Glomerular endothelial cell (primary cell): ENCODE measurements at regions not wholly inside any gene's neighbourhood (a gene's known extent, or its start where the extent isn't known, plus 50 kb on each side); places are given as distances from the start of the nearest gene placed in this dataset.
"Not testable (repeated sequence)": the region's sequence is repeated elsewhere in the genome, so short reads cannot be mapped to it uniquely, and the experiment has no call there.

ENCODE experiments used
- DNase-seq: peaks from one replicate; pipeline ENCODE4 v3.0.0-alpha.2; 2011; ENCODE audit warnings: low read depth, low spot score; ENCODE audit errors: extremely low read depth

DNA sequence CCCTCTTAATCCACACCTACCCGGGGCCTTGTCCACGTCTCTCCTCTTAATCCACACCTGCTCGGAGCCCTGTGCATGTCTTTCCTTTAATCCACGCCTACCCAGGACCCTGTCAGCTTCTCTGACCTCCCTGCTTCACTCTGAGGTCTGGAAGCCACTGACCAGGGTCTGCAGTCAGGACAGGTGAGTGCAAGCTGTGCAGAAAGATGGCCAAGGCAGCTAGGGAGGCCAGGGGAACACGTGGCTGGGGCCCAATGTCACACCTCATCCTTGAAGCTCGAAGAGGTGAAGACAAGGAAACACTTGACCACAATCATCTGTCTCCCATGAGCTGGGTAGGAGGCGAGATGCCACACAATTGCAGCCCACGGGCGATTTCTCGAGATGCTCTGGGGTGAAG lies 1516.9 kb downstream of the BRD1 start:
- DNase-seq, result no peak

- DNase-seq, result no peak
These were observed 1517.4 kb downstream of the BRD1 start for GRCh38 chr22:48310289-48310688.

GRCh38 chr22:48309836-48310235 lies 1517.8 kb downstream of the BRD1 start:
- DNase-seq, result no peak

DNA sequence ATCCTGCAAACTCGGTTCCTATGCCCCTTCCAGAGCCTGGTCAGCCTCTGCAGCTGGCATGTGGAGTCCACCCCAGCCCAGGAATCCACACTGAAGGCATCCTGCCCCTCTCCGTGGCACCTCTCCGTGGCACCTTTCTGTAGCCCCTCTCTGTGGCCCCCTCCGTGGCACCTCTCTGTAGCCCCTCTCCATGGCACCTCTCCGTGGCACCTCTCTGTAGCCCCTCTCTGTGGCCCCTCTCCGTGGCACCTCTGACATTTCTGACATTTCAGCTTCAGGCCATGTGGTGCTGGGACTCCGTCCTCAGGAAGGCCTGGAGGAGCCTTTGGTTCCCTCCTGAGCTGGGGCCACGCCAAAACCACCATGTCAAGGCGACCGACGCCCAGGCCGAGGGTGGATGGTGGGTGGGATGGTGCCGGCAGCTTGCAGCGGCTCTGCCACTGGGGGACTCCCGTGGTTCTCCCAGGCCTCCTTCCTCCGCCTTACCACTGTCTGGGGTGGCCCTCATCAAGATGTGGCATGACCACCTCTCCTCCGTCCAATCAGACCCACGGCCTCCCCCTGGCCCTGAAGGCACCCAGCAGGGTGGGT lies 1518.5 kb downstream of the BRD1 start:
- no peak for DNase-seq

GRCh38 chr22:48307931-48308330 lies 1519.7 kb downstream of the BRD1 start:
- no peak for DNase-seq

DNA sequence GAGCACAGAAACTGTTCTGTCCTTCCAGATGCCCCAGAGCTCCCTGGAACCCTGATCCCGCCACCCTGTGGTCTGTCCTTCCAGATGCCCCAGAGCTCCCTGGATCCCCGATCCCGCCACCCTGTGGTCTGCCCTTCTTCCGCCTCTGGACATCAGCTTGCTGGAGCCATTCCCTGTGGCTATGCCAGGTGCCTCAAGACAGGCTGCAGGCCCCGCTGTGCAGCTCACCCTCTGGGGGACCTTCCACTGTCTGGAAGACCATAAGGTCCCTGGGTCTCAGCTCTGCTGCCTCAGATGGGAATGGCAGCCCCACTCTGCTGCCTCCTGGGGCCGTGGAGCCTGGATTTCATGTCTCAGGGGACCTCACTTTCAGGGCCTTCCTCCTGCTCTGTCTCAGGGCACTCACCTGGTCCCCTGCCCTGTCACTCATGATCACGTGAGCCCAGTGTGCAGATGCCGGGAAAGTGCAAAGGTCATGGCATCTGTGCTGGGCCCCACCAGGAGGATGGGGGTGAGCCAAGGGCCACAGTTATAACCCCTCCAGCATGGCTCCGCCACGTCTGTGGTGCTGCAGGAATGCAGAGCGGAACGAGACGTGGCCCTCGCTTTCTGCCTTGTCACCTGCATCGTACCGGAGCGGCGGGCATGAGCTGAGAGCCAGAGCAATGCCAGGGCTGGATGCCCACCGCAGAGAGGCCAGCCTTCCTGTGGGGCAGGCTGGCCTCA lies 1520.7 kb downstream of the BRD1 start:
- no peak for DNase-seq

DNA sequence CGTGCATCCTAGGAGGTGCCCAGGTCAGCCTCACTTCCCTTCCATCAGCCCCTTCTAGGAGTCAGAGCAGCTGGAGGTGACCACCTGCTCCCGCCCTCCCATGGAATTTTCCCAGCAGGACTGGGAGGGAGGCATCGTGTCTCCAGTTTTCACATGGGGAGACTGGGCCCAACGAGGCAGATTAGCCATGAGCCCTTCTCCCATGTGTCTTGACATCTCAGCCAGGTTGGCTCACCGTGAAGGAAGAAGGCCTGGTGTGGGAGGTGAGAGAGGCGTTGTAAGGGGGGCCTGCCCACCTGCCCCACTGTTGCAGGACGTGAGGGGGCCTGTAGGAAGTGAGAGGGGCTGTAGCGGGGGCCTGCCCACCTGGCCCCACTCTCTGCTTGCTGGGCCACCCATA lies 1521.4 kb downstream of the BRD1 start:
- no peak for DNase-seq

DNA sequence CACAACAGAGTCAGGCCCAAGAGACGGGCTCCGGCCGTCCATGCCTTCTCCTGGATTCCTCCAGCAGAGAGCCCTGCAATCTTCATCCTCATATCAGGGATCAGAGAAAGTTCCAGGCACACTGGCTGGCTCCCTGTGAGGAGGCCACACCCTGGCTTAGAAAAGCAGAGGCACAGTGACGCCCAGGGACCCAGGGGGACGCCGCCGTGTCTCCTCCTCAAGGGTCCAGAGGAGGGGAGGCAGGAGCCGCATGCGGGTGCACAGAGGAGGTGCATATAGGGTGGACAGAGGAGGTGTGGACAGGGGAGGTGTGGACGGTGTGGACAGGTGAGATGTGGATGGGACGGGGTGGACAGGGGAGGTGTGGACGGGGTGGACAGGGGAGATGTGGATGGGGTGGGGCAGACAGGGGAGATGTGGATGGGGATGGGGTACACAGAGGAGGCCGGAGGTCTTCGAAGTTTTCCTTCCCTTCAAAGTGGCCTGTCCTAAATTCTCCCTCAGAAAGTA lies 1521.9 kb downstream of the BRD1 start:
- no peak for DNase-seq

DNA sequence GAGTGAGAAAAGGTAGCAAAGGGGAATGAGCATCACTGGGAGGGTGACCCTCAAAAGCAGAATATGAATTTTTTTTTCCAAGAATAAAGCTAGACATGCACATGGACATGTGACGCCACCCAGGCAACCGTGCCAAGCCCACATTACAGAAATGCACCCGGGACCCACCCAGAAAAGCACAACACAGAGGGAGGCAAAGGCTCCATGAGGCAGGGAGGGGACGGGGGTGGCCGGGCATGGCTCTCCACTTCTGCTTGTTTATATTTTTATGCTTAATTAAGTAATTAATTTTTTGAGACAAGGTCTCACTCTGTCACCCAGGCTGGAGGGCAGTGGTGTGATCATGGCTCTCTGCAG lies 1524.3 kb downstream of the BRD1 start:
- no peak for DNase-seq

DNA sequence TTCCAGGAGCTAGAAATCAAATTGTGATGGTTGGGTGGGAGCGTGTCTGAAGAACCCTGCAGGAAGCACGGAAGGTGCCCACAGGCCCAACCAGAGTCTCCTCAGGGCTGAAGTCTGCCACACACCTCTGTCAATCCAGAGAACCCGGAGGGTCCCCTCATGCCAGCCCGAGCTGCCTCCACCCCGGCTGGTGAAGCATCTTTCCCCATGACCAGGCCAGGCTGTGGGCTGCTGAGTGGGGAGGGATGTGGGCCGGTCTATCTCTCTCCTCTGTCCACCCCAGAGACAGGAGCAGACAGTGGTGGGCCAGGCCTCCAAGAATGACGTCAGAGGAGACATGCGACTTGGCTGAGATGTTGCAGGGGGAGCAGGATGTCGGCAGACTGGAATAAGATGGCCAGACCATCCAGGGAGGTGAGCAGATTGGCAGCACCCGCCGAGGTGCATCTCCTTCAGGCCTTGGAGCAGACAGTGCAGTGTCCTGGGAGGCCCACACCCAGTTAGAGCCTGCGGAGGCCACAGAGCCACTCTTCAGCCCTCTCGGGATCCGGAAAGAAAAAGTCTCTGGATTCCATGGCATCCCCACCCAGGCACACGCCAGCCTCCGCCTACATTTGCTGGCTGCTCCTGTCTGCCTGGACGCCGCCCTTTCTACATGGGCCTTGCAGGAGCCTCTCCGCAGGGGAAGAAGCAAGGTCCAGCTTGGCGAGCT lies 1524.9 kb downstream of the BRD1 start:
- DNase-seq, result no peak

DNA sequence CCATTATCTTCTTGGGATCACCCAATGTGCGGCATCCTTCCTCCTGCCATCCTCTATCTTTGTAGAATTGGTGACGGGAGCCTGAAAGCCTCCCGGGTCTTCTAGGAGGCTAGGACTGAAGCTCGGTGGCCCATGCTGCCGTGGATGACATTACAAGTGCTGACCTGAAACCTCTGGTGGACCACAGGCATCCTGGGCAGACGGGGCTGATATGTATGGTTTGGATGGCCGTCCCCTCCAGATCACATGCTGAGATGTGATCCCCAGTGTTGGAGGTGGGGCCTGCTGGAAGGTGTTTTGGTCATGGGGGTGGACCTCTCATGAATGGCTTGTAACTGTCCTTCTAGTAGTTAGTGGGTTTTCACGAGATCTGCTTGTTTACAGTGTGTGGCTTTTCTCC lies 1525.8 kb downstream of the BRD1 start:
- no peak for DNase-seq

DNA sequence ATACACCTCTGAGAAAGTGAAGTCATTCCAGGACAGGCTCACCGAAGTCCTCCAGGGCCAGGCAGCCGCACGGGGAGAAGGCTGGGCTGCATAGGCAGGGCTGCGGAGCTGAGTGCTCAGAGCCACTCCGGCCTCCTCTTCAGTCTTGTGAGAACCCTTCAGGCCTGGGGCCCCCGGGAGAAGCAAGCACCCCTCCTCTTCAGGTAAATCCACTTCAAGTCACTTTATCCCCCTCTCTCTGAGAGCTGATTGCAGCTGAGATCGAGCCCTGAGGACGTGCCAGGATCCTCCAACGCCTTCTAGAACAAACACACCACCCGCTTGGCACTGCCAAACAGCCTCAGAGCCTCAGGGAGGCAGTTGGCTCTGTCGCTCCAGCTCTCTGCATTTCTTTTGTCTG lies 1526.3 kb downstream of the BRD1 start:
- DNase-seq, result no peak

- DNase-seq, result no peak
These were observed 1526.8 kb downstream of the BRD1 start for GRCh38 chr22:48300877-48301276.

DNA sequence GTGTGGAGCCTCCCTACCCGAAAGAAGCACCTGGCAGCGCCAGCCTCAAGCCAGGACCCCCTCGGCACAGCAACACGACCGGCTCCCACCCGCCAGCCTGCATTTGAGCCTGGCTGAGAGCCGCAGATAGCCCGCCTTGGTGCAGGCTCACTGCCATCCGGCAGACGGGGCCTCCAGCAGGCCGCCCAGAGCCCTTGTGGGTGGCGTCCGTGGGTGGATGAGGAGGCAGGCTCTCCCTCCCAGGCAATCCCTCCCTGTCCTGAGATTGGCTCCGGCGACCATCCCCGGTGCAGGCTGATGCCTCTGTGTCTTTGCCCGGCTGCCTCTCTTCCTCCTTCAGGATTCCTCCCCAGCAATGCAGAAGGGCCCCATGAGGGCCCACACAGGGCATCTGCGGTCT lies 1527.9 kb downstream of the BRD1 start:
- no peak for DNase-seq

DNA sequence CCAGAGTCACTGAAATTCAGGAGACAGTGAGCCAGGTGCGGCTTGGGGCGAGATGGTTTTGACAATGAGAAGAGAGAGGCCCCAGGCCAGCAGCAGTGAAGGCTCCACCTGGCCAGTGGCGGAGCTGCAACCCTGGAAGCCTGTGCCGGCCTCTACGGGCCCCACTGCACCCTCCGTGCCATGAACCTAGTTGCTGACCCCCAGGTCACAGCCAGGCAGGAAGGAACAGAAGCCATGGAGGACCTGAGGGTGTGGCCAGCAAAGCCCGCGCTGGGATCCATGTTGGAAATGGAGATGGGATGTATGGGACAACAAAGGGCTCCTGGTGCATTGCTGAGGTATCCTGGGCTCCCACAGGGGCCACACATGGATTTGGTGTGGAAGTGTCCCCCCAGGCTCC lies 1528.5 kb downstream of the BRD1 start:
- no peak for DNase-seq

DNA sequence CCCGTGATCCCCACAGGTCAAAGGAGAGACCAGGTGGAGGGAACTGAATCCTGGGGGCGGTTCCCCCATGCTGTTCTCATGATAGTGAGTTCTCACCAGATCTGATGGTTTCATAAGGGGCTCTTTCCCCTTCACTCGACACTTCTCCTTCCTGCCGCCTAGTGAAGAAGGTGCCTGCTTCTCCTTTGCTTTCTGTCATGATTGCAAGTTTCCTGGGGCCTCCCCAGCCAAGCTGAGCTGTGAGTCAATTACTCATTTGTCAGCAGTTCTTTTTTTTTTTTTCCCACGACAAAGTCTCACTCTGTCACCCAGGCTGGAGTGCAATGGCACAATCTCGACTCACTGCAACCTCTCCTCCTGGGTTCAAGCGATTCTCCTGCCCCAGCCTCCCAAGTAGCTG lies 1530.4 kb downstream of the BRD1 start:
- DNase-seq, result no peak

DNA sequence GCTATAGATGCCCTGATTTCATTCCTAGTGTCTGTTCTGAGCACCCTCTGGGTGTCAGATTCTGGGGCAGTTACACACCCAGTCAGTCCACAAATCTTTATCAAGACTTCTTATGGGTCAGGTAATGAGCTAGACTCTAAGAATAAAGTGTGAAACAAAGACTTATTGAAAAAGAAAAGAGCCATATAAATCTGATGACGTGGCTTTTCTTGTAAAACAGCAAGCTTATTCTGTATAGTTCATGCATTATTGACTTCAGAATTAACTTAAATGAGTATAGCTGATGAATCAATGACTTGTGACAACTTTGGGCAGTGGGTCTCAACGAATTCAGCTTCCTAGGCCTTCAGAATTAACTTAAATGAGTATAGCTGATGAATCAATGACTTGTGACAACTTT lies 1527.5 kb downstream of the TBC1D22A start:
- DNase-seq, result not testable (repeated sequence)

- no peak for DNase-seq
These were observed 1526.0 kb downstream of the TBC1D22A start for GRCh38 chr22:48288376-48288940.

DNA sequence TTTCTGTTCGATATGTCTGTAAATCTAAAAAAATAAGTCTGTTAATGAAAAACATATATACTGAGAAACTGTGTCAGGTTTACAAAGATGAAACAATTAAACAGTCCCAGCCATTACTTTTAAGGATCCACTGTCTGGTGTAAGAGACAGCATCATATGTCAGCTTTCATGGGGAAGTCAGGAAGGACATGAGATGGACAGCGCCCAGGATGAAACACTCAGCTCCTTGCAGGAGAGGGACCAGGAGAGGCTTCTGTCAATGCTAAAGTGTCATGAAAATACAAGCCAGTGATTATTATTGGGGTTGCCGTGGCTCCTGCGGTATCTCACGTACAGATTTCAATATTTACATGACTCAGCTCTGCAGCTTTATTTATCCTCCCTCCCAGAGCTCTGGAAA lies 1524.6 kb downstream of the TBC1D22A start:
- no peak for DNase-seq

DNA sequence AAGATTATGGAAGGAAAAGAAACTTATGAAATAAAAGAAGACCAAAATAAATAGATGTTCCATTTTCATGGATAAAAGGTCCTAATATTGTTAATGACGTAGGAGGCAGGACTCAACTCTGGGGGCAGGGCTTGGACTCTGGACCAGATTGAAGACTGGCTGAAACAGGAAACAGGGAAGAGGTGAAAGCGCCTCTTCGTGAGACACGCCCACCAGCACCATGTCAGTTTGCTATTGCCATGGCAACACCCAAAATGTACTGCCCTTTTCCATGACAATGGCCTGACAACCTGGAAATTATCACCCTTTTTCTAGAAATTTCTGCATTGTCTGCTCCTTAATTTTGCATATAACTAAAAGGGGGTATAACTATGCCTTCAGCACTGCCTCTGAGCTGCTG lies 1522.2 kb downstream of the TBC1D22A start:
- DNase-seq, result no peak

GRCh38 chr22:48282804-48283203 lies 1520.4 kb downstream of the TBC1D22A start:
- no peak for DNase-seq

- DNase-seq, result no peak
These were observed 1517.0 kb downstream of the TBC1D22A start for GRCh38 chr22:48279461-48279756.
